T47D (cell line): ENCODE measurements at regions not wholly inside any gene's neighbourhood (a gene's known extent, or its start where the extent isn't known, plus 50 kb on each side); places are given as distances from the start of the nearest gene placed in this dataset.
"Not testable (repeated sequence)": the region's sequence is repeated elsewhere in the genome, so short reads cannot be mapped to it uniquely, and the experiment has no call there.

Experiments used
- DNase-seq, 2 experiments: peaks; one replicate each; pipeline versions ENCODE4 v3.0.0 to v3.0.0-alpha.2; 2011 to 2012; ENCODE audit warnings: low read depth in 1 of 2, low spot score in 1 of 2
- JUND ChIP-seq: IDR thresholded peaks from 2 replicates; pipeline ENCODE4 v1.6.1; 2012; ENCODE audit warnings: low read depth
- in situ Hi-C: cut with HindIII; loops from 2 replicates; pipeline ENCODE4 v1.10.0; 2016; ENCODE audit warnings: low sequenced_read_pairs, low pct_unique_long_range_greater_than_20kb

- no peak for TF ChIP-seq JUND
- peak; percentile 17 to 64 for DNase-seq
- in situ Hi-C loops: no loop called here
These were observed 110.2 kb downstream of the MDH1 start for GRCh38 chr2:63698786-63699548.

GRCh38 chr2:63699549-63699839 is 110.7 kb downstream of the MDH1 start:
- DNase-seq: no peak
- TF ChIP-seq JUND: no peak
- in situ Hi-C loops: no loop called here

DNA sequence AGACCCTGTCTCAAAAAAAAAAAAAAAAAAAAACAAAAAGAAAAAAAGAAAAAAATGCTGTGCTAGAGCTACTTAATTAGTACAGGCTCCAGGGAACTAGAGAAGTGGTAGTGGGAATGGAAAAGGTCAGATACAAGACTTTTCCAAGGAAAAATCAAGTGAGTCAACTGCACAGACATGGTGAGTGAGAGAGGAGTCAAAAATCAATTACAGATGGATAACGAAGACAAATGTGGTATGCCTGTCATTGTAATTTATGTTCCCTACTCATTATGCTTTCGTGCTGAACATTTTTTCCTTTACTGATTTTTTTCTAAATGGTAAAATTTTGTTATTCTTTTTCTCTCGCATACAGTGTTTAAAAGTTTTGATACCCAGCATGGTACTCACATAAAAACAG is 111.5 kb downstream of the MDH1 start:
- TF ChIP-seq JUND: no peak
- in situ Hi-C loops: no loop called here
- no peak for DNase-seq

- no peak for TF ChIP-seq JUND
- DNase-seq: no peak
- in situ Hi-C loops: no loop called here
These were observed 112.6 kb downstream of the MDH1 start for GRCh38 chr2:63701406-63701805.

DNA sequence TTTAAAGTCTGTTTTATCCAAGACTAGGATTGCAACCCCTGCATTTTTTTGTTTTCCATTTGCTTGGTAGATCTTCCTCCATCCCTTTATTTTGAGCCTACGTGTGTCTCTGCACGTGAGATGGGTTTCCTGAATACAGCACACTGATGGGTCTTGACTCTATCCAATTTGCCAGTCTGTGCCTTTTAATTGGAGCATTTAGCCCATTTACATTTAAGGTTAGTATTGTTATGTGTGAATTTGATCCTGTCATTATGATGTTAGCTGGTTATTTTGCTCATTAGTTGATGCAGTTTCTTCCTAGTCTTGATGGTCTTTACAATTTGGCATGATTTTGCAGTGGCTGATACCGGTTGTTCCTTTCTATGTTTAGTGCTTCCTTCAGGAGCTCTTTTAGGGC is 117.3 kb downstream of the MDH1 start:
- DNase-seq, in situ Hi-C loops: not testable (repeated sequence)

- TF ChIP-seq JUND: no peak
- in situ Hi-C loops: no loop called here
- DNase-seq: no peak
These were observed 122.0 kb downstream of the MDH1 start for GRCh38 chr2:63710732-63711131.

DNA sequence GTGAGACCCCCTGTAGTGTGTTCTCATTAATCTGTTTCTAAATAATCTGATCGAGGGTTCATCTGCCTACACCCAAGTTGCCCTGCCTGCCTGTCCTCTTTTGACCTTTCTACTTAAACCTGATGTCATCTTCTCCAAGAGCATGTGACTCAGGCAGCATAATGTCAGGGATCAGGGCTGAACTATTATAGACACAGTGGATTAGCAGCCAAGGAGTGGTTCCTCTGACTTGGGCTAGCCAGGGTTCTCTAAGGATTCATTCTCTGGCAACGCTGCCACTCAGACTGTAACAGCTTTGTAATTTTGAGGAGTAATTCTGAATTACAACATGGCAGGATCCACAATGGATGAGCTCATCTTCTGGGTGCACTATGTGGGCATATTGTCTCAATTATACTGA is 124.0 kb downstream of the MDH1 start:
- TF ChIP-seq JUND: no peak
- DNase-seq: no peak
- in situ Hi-C loops: no loop called here

DNA sequence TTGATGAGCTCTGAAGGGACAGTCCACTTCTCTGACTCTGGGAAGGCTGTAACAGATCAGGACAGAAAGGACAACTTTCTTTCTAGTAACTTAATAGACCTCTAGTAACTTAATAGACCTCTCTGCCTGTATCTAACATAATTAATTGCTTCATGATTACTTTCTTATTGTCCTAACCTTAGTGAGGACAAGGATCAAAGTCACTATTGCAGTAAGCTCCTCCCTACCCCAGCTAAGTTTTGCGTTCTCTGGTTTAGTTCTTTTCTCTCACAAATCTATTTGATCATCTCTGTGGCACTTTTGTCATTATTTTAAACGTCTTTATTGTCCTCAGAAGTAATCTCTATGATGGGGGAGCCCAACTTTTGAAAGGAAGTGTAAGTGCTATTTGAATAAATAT is 125.5 kb upstream of the UGP2 start:
- DNase-seq: no peak
- in situ Hi-C loops: no loop called here
- TF ChIP-seq JUND: no peak

DNA sequence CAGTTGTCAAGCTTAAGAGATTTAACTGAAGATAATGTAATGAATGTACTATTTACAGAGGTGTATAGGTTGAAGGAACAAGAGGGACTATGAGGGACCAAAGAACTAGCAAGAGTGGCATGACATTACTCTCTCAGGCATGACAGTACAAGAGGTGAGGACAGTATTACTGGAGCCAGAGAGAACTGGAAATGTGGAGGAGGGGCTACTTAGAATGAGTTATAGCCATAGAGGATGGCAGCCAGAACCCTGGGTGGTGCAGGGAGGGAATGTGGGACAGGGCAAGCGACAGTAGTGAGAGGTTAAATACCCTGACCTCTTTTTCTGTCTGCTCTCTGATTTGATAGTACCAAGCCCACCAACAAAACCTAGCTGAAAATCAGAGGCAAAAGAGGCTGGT is 122.6 kb upstream of the UGP2 start:
- in situ Hi-C loops: no loop called here
- TF ChIP-seq JUND: no peak
- no peak for DNase-seq

GRCh38 chr2:63721082-63721424 is 120.6 kb upstream of the UGP2 start:
- TF ChIP-seq JUND: no peak
- in situ Hi-C loops: no loop called here
- DNase-seq: no peak

- DNase-seq, in situ Hi-C loops: not testable (repeated sequence)
These were observed 119.4 kb upstream of the UGP2 start for GRCh38 chr2:63722284-63722683.

GRCh38 chr2:63723709-63724108 is 118.0 kb upstream of the UGP2 start:
- no peak for TF ChIP-seq JUND
- in situ Hi-C loops: no loop called here
- DNase-seq: no peak

DNA sequence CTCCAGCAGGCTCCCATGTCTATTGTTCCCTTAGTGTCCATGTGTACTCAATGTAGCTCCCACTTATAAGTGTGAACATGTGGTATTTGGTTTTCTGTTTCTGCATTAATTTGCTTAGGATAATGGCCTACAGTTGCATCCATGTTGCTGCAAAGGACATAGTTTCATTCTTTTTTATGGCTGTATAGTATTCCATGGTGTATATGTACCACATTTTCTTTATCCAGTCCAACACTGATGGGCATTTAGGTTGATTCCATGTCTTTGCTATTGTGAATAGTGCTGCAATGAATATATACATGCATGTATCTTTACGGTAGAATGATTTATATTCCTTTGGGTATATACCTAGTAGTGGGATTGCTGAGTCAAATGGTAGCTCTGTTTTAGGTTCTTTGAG is 116.5 kb upstream of the UGP2 start:
- in situ Hi-C loops, DNase-seq: not testable (repeated sequence)

- no peak for DNase-seq
- in situ Hi-C loops: no loop called here
- no peak for TF ChIP-seq JUND
These were observed 112.3 kb upstream of the UGP2 start for GRCh38 chr2:63729362-63729761.
